ENCODE measurements at regions not wholly inside any gene's neighbourhood (a gene's known extent, or its start where the extent isn't known, plus 50 kb on each side); places are given as distances from the start of the nearest gene placed in this dataset.
"Not testable (repeated sequence)": the region's sequence is repeated elsewhere in the genome, so short reads cannot be mapped to it uniquely, and the experiment has no call there.

DNA sequence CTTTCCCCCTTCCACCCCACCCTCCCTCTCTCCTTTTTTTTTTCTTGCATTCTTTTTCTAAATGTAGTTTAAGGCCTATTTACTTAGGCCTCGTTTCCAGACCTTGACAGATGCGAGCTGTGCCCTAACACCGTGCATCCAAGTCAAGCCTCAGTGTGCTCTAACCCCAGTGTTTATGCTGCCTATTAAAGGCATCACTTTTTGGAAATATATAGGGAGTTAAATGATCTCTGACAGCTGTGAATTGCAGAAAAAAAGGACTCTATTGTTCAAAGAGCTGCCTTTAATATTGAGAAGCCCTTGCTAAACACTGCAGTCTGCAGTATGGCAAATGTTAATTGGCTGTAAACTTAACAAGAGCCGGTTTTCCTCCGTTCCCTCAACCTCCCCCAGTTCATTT is 270.4 kb upstream of the TUT7 start:
- Histone ChIP-seq H3F3A (ENCODE audit: low read depth) (no peaks in the 10 kb centered on the region), H3K4me2 (ENCODE audit: low read depth, low read length, poor library complexity, severe bottlenecking) (no peak overlapping the region), H3K36me3 (ENCODE audit: insufficient read depth, low read length) (no peaks in the 10 kb centered on the region), H3K4me1 (ENCODE audit: insufficient read depth, low read length, poor library complexity, severe bottlenecking) (no peaks in the 10 kb centered on the region), H3K27me3 (ENCODE audit: insufficient read depth, low read length, poor library complexity, severe bottlenecking) (no peaks in the 10 kb centered on the region), H2AFZ (ENCODE audit: low read length) (no peak overlapping the region), H3K9ac (ENCODE audit: low read depth, low read length, poor library complexity, severe bottlenecking) (no peak overlapping the region), H3K9me3 (ENCODE audit: insufficient read depth, low read depth, low read length) (no peaks in the 10 kb centered on the region), H4K20me1 (ENCODE audit: insufficient read depth, low read length, poor library complexity, severe bottlenecking) (no peaks in the 10 kb centered on the region), H3K79me2 (ENCODE audit: insufficient read depth, low read length) (no peaks in the 10 kb centered on the region), H3K4me3 (ENCODE audit: low read length, poor library complexity, severe bottlenecking) (no peak overlapping the region), H3K9me2 (replicated peaks; ENCODE audit: low read depth, low read length) (no peaks in the 10 kb centered on the region)
- no peak for TF ChIP-seq CTCF (conservative IDR thresholded peaks at IDR 0.05; ENCODE audit: low read length)
- no peak for TF ChIP-seq EZH2phosphoT487 (IDR thresholded peaks at IDR 0.05; ENCODE audit: borderline replicate concordance)

- H3K4me1 ChIP-seq (ENCODE audit: insufficient read depth, low read length, poor library complexity, severe bottlenecking): no peaks in the 10 kb centered on the region
- H3K27me3 ChIP-seq (ENCODE audit: insufficient read depth, low read length, poor library complexity, severe bottlenecking): no peaks in the 10 kb centered on the region
- no peaks in the 10 kb centered on the region for H3K9me2 ChIP-seq (replicated peaks; ENCODE audit: low read depth, low read length)
- TF ChIP-seq CTCF (conservative IDR thresholded peaks at IDR 0.05; ENCODE audit: low read length) (peak; percentile 61), EZH2phosphoT487 (IDR thresholded peaks at IDR 0.05; ENCODE audit: borderline replicate concordance) (no peak)
- no peak overlapping the region for H2AFZ ChIP-seq (ENCODE audit: low read length)
- H3F3A ChIP-seq (ENCODE audit: low read depth): no peaks in the 10 kb centered on the region
- no peak overlapping the region for H3K4me3 ChIP-seq (ENCODE audit: low read length, poor library complexity, severe bottlenecking)
- H3K79me2 ChIP-seq (ENCODE audit: insufficient read depth, low read length): no peaks in the 10 kb centered on the region
- no peaks in the 10 kb centered on the region for H4K20me1 ChIP-seq (ENCODE audit: insufficient read depth, low read length, poor library complexity, severe bottlenecking)
- no peak overlapping the region for H3K4me2 ChIP-seq (ENCODE audit: low read depth, low read length, poor library complexity, severe bottlenecking)
- H3K9me3 ChIP-seq (ENCODE audit: insufficient read depth, low read depth, low read length): no peaks in the 10 kb centered on the region
- H3K9ac ChIP-seq (ENCODE audit: low read depth, low read length, poor library complexity, severe bottlenecking): no peak overlapping the region
- no peaks in the 10 kb centered on the region for H3K36me3 ChIP-seq (ENCODE audit: insufficient read depth, low read length)
Measured at GRCh38 chr9:86614871-86615849, 260.9 kb upstream of the TUT7 start.

DNA sequence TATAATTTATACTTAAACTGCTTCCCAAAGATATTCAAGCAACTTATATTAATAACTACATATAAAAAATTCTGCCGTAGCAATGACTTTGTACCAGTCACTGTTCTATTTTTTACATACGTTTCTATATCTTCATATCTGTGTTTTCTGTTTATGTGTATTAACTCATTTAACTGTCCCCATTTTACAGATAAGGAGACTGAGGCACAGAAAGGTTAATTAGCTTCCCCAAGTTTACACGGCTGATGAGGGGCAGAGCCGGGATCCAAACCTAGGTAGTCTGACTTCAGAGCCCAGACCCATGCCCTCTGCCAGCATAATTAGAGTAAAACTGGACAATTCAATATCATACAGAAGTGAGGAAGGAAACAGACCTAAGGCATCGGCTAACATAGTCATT is 259.7 kb upstream of the TUT7 start:
- H3K4me2 ChIP-seq (ENCODE audit: low read depth, low read length, poor library complexity, severe bottlenecking): no peak overlapping the region
- no peaks in the 10 kb centered on the region for H3K79me2 ChIP-seq (ENCODE audit: insufficient read depth, low read length)
- no peak overlapping the region for H3K9ac ChIP-seq (ENCODE audit: low read depth, low read length, poor library complexity, severe bottlenecking)
- no peaks in the 10 kb centered on the region for H3K9me3 ChIP-seq (ENCODE audit: insufficient read depth, low read depth, low read length)
- H3K4me3 ChIP-seq (ENCODE audit: low read length, poor library complexity, severe bottlenecking): no peak overlapping the region
- no peaks in the 10 kb centered on the region for H3K4me1 ChIP-seq (ENCODE audit: insufficient read depth, low read length, poor library complexity, severe bottlenecking)
- H3K36me3 ChIP-seq (ENCODE audit: insufficient read depth, low read length): no peaks in the 10 kb centered on the region
- H3K9me2 ChIP-seq (replicated peaks; ENCODE audit: low read depth, low read length): no peaks in the 10 kb centered on the region
- H2AFZ ChIP-seq (ENCODE audit: low read length): no peak overlapping the region
- H3K27me3 ChIP-seq (ENCODE audit: insufficient read depth, low read length, poor library complexity, severe bottlenecking): no peaks in the 10 kb centered on the region
- H4K20me1 ChIP-seq (ENCODE audit: insufficient read depth, low read length, poor library complexity, severe bottlenecking): no peaks in the 10 kb centered on the region
- TF ChIP-seq CTCF (conservative IDR thresholded peaks at IDR 0.05; ENCODE audit: low read length) (no peak), EZH2phosphoT487 (IDR thresholded peaks at IDR 0.05; ENCODE audit: borderline replicate concordance) (no peak)
- no peaks in the 10 kb centered on the region for H3F3A ChIP-seq (ENCODE audit: low read depth)

- H3K9me2 ChIP-seq (replicated peaks; ENCODE audit: low read depth, low read length); H4K20me1 ChIP-seq (ENCODE audit: insufficient read depth, low read length, poor library complexity, severe bottlenecking); H3K4me3 ChIP-seq (ENCODE audit: low read length, poor library complexity, severe bottlenecking); H3K9me3 ChIP-seq (ENCODE audit: insufficient read depth, low read depth, low read length); H3K36me3 ChIP-seq (ENCODE audit: insufficient read depth, low read length); H3K4me2 ChIP-seq (ENCODE audit: low read depth, low read length, poor library complexity, severe bottlenecking); H3F3A ChIP-seq (ENCODE audit: low read depth); H3K79me2 ChIP-seq (ENCODE audit: insufficient read depth, low read length); H3K4me1 ChIP-seq (ENCODE audit: insufficient read depth, low read length, poor library complexity, severe bottlenecking); H2AFZ ChIP-seq (ENCODE audit: low read length); H3K9ac ChIP-seq (ENCODE audit: low read depth, low read length, poor library complexity, severe bottlenecking); H3K27me3 ChIP-seq (ENCODE audit: insufficient read depth, low read length, poor library complexity, severe bottlenecking): not testable (repeated sequence)
Measured at GRCh38 chr9:86611534-86611933, 257.3 kb upstream of the TUT7 start.

All from Loucy (cell line).